ENCODE measurements at regions not wholly inside any gene's neighbourhood (a gene's known extent, or its start where the extent isn't known, plus 50 kb on each side); places are given as distances from the start of the nearest gene placed in this dataset.
"Not testable (repeated sequence)": the region's sequence is repeated elsewhere in the genome, so short reads cannot be mapped to it uniquely, and the experiment has no call there.

DNA sequence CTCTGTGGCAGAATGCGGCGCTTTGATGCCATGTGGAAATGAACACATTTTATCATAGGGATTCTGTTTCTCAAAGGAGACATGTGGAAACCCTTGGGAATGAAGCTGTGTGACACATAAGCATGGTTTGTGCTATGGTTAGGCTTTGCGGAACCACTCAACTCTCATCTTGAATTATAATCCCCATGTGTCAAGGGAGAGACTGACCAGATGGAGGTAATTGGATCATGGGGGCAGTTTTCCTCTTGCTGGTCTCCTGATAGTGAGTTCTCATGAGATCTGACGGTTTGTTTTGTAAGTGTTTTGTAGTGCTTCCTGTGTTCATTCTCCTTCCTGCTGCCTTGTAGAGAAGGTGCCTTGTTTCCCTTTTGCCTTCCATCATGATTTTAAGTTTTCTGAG, 1109.2 kb upstream of the ALCAM start:
- no peak overlapping the region for H3K4me3 ChIP-seq (ENCODE audit: low read depth, low read length)
- TF ChIP-seq CTCF (IDR thresholded peaks at IDR 0.05; ENCODE audit: low read depth, low read length): no peak
- no peaks in the 10 kb centered on the region for H3K9me3 ChIP-seq (ENCODE audit: severe bottlenecking)
- DNase-seq: peak; percentile 33
- H3K27me3 ChIP-seq (ENCODE audit: insufficient read depth, low read depth, severe bottlenecking): no peaks in the 10 kb centered on the region
- no peaks in the 10 kb centered on the region for H3K36me3 ChIP-seq
- peak overlapping the region; percentile 46; the same call in 1 of the 2 replicates for H3K27ac ChIP-seq

DNA sequence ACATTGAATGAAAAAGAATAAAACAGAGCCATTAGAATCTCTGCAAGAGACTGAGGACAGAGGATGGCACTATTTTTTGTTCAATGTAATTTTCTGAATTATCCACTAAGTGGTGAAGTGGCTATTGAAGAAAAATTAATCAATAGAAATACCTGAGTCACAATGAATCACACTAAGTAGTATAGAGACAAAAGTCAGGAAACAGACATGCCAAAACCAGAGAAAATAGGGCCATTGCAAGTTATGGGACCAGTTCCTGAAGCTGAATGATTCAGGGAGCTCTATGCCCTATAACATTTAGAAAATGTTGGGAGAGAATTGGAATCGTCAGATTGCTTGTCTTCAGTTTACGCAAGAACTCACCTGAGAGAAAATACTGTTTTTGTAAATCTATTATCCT, 1103.2 kb upstream of the ALCAM start:
- Histone ChIP-seq H3K9me3 (ENCODE audit: severe bottlenecking) (no peaks in the 10 kb centered on the region), H3K4me3 (ENCODE audit: low read depth, low read length) (no peak overlapping the region), H3K27me3 (ENCODE audit: insufficient read depth, low read depth, severe bottlenecking) (no peaks in the 10 kb centered on the region), H3K27ac (no peak overlapping the region), H3K36me3 (no peaks in the 10 kb centered on the region)
- DNase-seq: no peak
- no peak for TF ChIP-seq CTCF (IDR thresholded peaks at IDR 0.05; ENCODE audit: low read depth, low read length)

DNA sequence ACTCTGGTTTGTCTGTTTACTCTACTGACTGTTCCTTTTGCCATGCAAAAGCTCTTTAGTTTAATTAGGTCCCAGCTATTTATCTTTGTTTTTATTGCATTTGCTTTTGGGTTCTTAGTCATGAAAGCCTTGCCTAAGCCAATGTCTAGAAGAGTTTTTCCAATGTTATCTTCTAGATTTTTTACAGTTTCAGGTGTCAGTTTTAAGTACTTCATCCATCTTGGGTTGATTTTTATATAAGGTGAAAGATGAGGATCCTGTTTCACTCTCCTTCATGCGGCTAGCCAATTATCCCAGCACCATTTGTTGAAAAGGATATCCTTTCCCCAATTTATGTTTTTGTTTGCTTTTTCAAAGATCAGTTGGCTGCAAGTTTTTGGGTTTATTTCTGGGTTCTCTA, 1100.5 kb upstream of the ALCAM start:
- not testable (repeated sequence) for H3K36me3 ChIP-seq; H3K27ac ChIP-seq; DNase-seq; H3K4me3 ChIP-seq (ENCODE audit: low read depth, low read length); H3K27me3 ChIP-seq (ENCODE audit: insufficient read depth, low read depth, severe bottlenecking); H3K9me3 ChIP-seq (ENCODE audit: severe bottlenecking)

- Histone ChIP-seq H3K4me3 (ENCODE audit: low read depth, low read length) (no peak overlapping the region), H3K36me3 (no peaks in the 10 kb centered on the region), H3K27ac (no peak overlapping the region), H3K27me3 (ENCODE audit: insufficient read depth, low read depth, severe bottlenecking) (no peaks in the 10 kb centered on the region), H3K9me3 (ENCODE audit: severe bottlenecking) (peaks cover 4% of the 10 kb centered on the region)
- no peak for TF ChIP-seq CTCF (IDR thresholded peaks at IDR 0.05; ENCODE audit: low read depth, low read length)
- no peak for DNase-seq
Measured at GRCh38 chr3:104269771-104270170, 1096.9 kb upstream of the ALCAM start.

DNA sequence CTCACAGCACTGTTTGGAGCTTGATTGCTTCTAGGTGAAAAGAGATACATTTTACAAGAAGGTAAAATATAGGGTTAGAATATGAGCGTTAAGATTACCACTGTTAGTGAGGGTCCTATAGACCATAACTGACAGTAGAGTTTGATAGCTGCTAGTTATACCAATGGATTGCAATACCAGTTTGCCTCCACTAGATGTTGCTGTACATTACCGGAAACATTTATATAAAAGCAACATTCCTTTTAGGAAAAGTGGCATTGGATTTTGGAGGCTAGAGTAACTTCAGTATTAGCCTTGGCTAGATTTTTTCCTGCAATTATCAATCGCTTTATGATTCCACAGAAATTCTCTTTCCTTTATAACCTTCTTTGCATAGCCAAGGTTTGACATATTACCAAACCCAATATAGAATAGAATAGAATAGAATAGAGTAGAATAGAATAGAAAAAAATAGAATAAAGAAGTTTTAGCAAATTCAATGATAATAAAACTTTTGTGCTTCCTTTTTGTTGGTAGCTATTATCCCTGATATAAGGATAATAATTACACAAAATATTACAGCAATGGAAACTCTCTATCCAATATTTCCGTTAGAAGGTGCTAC, 1093.6 kb upstream of the ALCAM start:
- no peaks in the 10 kb centered on the region for H3K27me3 ChIP-seq (ENCODE audit: insufficient read depth, low read depth, severe bottlenecking)
- peaks cover 9% of the 10 kb centered on the region for H3K9me3 ChIP-seq (ENCODE audit: severe bottlenecking)
- TF ChIP-seq CTCF (IDR thresholded peaks at IDR 0.05; ENCODE audit: low read depth, low read length): peak; percentile 59
- H3K4me3 ChIP-seq (ENCODE audit: low read depth, low read length): no peak overlapping the region
- H3K36me3 ChIP-seq: no peaks in the 10 kb centered on the region
- no peak for DNase-seq
- no peak overlapping the region for H3K27ac ChIP-seq

DNA sequence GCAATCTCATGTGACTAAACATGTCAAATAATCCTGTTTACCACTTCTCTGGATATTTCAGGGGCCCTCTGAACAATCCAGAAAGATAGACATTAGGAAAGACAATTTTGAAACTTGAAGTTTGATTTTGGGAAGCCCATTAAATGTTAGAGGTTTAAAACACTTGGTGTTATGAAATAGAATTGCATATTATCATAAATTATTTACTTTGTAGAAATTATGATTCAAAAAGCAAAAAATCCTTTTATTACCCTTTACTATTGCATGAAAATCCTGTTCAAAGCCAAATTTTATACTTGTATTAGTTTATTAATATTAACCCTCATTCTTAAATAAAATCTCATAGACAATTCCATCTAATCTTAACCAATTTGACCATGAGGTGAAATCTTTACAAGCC, 1091.5 kb upstream of the ALCAM start:
- Histone ChIP-seq H3K27me3 (ENCODE audit: insufficient read depth, low read depth, severe bottlenecking) (no peaks in the 10 kb centered on the region), H3K27ac (no peak overlapping the region), H3K9me3 (ENCODE audit: severe bottlenecking) (peaks cover 9% of the 10 kb centered on the region), H3K4me3 (ENCODE audit: low read depth, low read length) (no peak overlapping the region), H3K36me3 (no peaks in the 10 kb centered on the region)
- DNase-seq: no peak
- TF ChIP-seq CTCF (IDR thresholded peaks at IDR 0.05; ENCODE audit: low read depth, low read length): no peak
